ENCODE measurements at regions not wholly inside any gene's neighbourhood (a gene's known extent, or its start where the extent isn't known, plus 50 kb on each side); places are given as distances from the start of the nearest gene placed in this dataset.
"Not testable (repeated sequence)": the region's sequence is repeated elsewhere in the genome, so short reads cannot be mapped to it uniquely, and the experiment has no call there.

DNA sequence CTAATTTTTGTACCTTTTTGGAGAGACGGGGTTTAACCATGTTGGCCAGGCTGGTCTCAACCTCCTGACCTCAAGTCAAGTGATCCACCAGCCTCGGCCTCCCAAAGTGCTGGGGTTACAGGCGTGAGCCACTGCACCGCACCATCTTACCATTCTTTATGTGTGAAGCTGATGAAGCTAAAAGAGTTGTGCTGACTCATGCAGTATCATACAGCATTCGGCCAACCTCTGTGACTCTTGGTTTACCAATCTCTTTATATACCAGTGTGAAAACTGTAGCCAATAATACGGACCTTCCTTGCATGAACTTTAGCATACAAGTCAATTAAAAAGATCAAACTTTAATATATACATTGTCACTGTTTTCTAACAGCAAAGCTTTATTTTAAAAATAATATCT lies 878.2 kb upstream of the MBL2 start:
- no peak for DNase-seq (ENCODE audit: low spot score)

- not testable (repeated sequence) for DNase-seq (ENCODE audit: low spot score)
Measured at GRCh38 chr10:53647221-53647620, 874.6 kb upstream of the MBL2 start.

GRCh38 chr10:53646525-53646924 lies 873.9 kb upstream of the MBL2 start:
- no peak for DNase-seq (ENCODE audit: low spot score)

DNA sequence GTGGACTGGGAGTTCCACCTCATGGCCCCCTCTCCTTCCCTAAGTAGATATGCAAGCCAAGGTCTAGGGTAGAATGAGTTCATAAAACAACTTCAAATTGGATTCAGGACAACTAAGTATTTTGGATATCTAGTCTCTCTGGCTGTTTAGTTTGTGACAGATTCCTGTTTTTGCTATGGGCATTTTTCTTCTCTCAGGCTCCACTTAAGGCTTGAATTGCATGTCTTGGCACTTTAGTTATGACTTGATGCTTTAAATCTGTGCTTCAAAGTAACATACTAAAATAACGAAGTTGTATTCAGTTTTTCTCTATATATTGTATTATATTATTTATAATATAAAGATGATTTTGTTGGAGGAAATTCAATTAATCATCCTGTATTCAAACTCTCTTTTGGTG lies 873.4 kb upstream of the MBL2 start:
- DNase-seq (ENCODE audit: low spot score), result no peak

- no peak for DNase-seq (ENCODE audit: low spot score)
Measured at GRCh38 chr10:53638006-53638405, 865.4 kb upstream of the MBL2 start.

DNA sequence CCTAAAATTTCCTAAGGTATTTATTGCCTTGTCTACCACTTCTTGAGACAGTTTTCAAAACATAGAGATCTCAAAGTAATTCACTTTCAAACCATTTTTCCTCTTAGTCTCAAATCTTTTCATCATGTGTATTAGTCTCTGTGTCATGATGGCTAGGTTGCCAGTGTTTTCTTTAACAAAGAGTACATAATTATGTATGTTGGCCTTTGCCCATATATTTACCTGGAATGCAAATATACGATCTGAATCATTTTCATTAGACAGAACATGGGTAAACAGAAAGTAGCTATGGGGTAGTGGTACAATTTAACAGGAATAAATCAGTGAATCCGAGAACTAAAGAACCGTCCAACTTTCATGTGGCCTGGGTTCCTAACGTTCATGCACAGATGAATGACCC lies 852.1 kb upstream of the MBL2 start:
- no peak for DNase-seq (ENCODE audit: low spot score)

DNA sequence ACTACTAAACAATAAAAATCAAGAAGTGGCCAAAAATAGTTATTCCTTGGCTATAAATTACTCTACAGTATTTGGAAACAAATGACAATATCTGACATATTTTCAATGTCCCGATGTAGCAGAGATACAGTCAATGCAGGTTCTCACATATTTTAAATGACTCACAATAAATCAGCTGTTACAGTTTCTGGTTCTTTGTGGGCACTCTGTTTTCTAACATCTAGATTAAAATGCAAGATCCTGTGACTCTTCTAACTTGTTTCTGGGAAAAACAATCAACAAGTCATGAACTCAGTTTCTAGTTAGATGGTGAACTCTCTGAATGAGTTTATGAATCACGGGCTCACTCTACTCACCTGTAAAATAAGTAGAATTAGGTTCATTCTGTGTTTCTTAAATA lies 849.6 kb upstream of the MBL2 start:
- DNase-seq (ENCODE audit: low spot score), result no peak

- DNase-seq (ENCODE audit: low spot score), result no peak
Measured at GRCh38 chr10:53619671-53620070, 847.1 kb upstream of the MBL2 start.

GRCh38 chr10:53607691-53608090 lies 835.1 kb upstream of the MBL2 start:
- DNase-seq (ENCODE audit: low spot score), result no peak

DNA sequence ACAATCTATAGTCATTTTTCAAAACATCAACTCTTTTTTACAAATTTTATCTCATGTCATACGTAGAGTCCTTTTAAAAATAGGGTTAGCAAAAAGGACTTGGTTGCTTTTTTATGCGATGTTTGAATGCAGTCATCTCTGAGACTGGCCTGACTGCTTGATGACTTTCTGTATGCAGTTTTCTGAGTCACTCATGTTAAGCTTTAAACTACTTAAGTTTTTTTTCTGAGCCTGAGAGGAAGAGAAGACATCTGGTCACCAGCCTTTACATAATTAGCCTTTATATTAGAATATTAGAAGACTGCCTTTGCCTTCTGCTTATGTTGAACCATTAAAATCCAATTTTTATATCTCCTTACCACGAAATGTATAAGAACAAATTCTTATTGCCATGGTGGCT lies 834.4 kb upstream of the MBL2 start:
- no peak for DNase-seq (ENCODE audit: low spot score)

GRCh38 chr10:53601260-53601875 lies 828.8 kb upstream of the MBL2 start:
- no peak for DNase-seq (ENCODE audit: low spot score)

GRCh38 chr10:53598914-53599313 lies 826.3 kb upstream of the MBL2 start:
- no peak for DNase-seq (ENCODE audit: low spot score)

DNA sequence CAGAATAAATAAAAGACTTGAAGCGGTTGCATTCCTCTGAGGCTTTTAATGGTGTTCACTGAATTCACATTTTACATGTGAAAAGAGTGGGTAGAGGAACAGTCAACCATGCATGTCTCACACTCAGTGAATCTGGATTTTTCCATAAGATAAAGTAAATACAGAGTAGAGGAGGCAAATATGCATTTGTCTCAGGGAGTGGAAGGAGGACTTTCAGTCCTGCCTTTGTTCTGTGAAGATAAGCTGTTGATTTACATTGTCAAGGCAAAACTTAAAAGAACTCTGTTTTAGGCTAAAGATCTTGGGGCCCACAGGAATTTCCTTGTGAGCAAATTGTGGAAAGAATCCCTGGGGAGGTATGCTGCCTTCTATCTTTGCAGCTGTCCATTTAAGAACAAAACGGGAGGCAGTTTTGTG lies 825.3 kb upstream of the MBL2 start:
- DNase-seq (ENCODE audit: low spot score), result no peak

- no peak for DNase-seq (ENCODE audit: low spot score)
Measured at GRCh38 chr10:53580465-53580864, 807.9 kb upstream of the MBL2 start.

DNA sequence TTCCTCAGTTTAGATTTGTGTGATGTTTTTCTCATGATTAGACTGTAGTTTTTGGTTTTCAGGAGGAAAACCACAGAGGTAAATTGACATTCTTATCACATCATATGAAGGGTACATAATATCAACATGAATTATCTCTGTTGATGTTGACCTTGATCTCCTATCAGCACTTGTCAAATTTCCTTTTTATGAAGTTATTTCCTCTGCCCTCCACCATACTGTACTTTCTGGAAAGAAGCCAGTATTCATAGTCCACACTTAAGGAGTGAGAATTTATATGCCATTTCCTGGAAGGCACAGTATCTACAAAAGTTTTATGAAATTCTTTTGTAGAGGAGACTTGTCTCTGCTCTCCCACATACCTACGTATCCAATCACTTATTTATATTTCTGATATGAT lies 807.2 kb upstream of the MBL2 start:
- DNase-seq (ENCODE audit: low spot score), result no peak

- DNase-seq (ENCODE audit: low spot score), result no peak
Measured at GRCh38 chr10:53574024-53574423, 801.4 kb upstream of the MBL2 start.

GRCh38 chr10:53573498-53573897 lies 800.9 kb upstream of the MBL2 start:
- DNase-seq (ENCODE audit: low spot score), result no peak

DNA sequence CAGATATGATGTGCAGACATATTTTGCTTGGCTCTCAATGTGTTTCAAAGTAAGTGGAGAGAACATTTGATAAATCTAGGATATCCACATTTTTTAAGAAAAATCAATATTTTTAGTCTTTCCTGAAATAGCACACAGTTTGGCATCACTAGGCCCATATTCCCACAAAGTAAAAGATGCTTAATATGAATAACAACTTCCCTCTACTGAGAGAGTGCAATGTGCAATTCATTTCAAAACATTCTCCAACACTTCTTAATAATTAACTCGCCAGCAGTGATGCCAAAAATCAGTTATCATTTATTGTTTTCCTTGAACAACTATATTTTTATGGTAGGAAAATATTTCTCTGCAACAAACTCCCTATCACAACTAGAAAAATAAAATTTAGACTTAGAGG lies 800.2 kb upstream of the MBL2 start:
- no peak for DNase-seq (ENCODE audit: low spot score)

DNA sequence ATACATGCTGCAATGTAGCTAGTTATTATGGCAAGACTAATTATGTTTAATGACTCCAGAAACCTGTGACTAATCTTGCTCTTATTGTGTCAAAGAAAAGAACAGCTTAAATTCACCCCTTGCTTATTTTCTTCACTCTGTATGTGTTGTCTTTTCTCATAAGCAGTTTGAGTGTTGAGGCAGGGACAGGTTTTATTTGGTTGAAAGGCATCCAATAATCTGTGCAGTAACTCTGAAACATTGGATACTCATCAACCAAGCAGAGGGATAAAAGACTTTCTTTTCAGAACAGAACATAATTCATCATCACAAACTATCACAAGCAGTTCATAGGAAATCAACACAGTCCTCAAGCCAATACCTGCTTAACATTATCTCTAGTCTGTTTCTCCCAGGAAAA lies 797.6 kb upstream of the MBL2 start:
- no peak for DNase-seq (ENCODE audit: low spot score)

DNA sequence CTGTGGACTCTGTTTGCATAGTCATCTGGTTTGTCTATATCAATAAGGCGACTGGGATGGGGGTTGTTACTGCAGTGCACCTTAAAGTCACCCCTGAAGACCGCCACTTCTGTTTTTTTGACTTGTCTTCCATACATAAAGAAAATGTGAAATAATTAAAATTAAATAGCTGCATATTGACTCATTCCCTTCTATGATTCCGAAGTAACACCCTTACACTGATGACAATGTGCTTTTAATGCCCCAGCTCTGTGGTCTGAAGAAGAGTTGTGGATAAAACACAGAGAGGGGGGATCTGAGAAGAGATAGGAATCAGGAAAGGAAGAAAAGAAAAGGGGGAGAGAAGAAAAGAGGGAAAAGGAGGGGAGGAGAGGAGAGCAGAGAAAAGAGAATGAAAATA lies 796.9 kb upstream of the MBL2 start:
- no peak for DNase-seq (ENCODE audit: low spot score)

GRCh38 chr10:53548664-53549063 lies 776.1 kb upstream of the MBL2 start:
- DNase-seq (ENCODE audit: low spot score), result no peak

DNA sequence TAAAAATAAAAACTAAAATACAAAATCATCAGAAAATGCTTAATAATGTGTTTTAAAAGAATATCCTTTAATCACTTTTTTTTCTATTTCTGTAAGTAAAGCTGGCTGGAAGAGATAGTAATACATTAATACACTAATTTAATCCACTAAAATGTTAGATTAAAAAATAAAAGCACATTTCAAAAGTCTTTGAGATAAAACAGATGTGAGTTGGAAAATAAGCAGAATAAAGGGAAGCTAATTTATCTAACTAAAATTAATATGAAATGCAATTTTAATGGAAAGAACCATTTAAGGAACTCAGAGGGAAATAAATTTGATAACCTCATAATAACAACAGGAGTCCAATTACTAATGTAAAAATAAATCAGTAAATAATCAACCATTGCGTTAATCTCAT lies 774.8 kb upstream of the MBL2 start:
- DNase-seq (ENCODE audit: low spot score), result no peak

DNA sequence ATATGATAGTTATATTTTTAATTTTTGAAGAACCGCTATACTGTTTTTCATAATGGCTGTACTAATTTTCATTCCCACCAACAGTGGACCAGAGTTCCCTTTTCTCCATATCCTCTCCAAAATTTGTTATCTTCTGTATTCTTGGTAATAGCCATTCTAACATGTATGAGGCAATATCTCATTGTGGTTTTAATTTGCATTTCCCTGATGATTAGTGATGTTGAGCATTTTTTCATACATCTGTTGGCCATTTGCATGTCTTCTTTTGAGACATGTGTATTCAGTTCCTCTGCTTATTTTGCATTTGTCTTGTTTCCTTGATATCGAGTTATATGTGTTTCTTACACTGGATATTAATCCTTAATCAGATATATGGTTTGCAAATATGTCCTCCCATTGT lies 770.8 kb upstream of the MBL2 start:
- DNase-seq (ENCODE audit: low spot score), result no peak

GRCh38 chr10:53537508-53537907 lies 764.9 kb upstream of the MBL2 start:
- DNase-seq (ENCODE audit: low spot score), result peak; percentile 2

DNA sequence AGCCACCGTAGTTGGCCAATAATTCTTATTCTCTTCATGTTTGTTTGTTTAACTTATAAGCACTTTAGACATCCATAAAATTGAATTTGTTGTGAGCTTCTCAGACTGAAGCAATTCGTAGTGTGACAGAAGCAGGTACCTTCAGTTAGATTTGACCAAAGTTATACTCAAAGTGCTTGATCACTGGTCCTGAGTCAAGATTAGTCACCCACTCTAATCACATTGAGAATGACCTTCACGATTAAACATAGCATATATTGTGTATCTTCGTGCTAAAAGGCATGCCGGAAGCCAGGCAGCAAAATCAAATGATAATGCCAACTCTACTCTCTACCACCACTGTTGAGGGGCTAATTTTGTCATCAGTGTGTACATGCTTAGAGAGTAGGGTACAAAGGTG lies 763.7 kb upstream of the MBL2 start:
- no peak for DNase-seq (ENCODE audit: low spot score)
